KMS-11 (cell line): ENCODE measurements at regions not wholly inside any gene's neighbourhood (a gene's known extent, or its start where the extent isn't known, plus 50 kb on each side); places are given as distances from the start of the nearest gene placed in this dataset.

Experiments
- H2AFZ ChIP-seq: fragments of 200-600 bp; sonication (generic); 2 replicates; pipeline ENCODE4 v1.6.1; 2016; ENCODE audit warnings: antibody characterized with exemption, mixed run types, low read depth
- H3K27ac ChIP-seq: fragments of 200-600 bp; sonication (generic); 2 replicates; pipeline ENCODE4 v1.6.1; 2016; ENCODE audit warnings: mild to moderate bottlenecking, mixed run types
- H3K27me3 ChIP-seq: fragments of 200-600 bp; sonication (generic); 2 replicates; pipeline ENCODE4 v1.6.1; 2017; ENCODE audit warnings: mild to moderate bottlenecking, low read depth, mixed run types, moderate library complexity; ENCODE audit not compliant: insufficient read depth
- H3K36me3 ChIP-seq: fragments of 200-600 bp; sonication (generic); 2 replicates; pipeline ENCODE4 v1.6.1; 2017; ENCODE audit warnings: mild to moderate bottlenecking, mixed run types; ENCODE audit not compliant: insufficient read depth
- H3K4me1 ChIP-seq: fragments of 200-600 bp; sonication (generic); 2 replicates; pipeline ENCODE4 v1.6.1; 2016; ENCODE audit warnings: mild to moderate bottlenecking, low read depth, mixed run types; ENCODE audit not compliant: poor library complexity, severe bottlenecking
- H3K4me2 ChIP-seq: fragments of 200-600 bp; sonication (generic); 2 replicates; pipeline ENCODE4 v1.7.0; 2016; ENCODE audit warnings: mild to moderate bottlenecking, mixed run types
- H3K4me3 ChIP-seq: fragments of 200-600 bp; sonication (generic); IDR thresholded peaks from 2 replicates; pipeline ENCODE4 v1.6.1; 2017; ENCODE audit warnings: low read depth, low read length, mixed read lengths; ENCODE audit not compliant: insufficient read depth
- H3K79me2 ChIP-seq: fragments of 200-600 bp; sonication (generic); 2 replicates; pipeline ENCODE4 v1.6.1; 2016; ENCODE audit warnings: low read depth, mixed run types; ENCODE audit not compliant: insufficient read depth
- H3K9ac ChIP-seq: fragments of 200-600 bp; sonication (generic); 2 replicates; pipeline ENCODE4 v1.6.1; 2016; ENCODE audit warnings: mild to moderate bottlenecking, mixed run types
- H4K20me1 ChIP-seq: fragments of 200-600 bp; sonication (generic); 2 replicates; pipeline ENCODE4 v1.6.1; 2016; ENCODE audit warnings: mild to moderate bottlenecking, mixed run types; ENCODE audit not compliant: insufficient read depth
- CTCF ChIP-seq: fragments of 200-600 bp; sonication (generic); conservative IDR thresholded peaks from 2 replicates; pipeline ENCODE4 v1.6.1; 2017; ENCODE audit warnings: low read depth, mild to moderate bottlenecking, antibody characterized with exemption, low read length, moderate library complexity, mixed read lengths

GRCh38 chr11:114784891-114785290, 106.6 kb downstream of the NXPE2 start:
- Histone ChIP-seq H3K36me3 (no peaks in the 10 kb centered on the region), H2AFZ (no peak overlapping the region), H3K4me1 (no peaks in the 10 kb centered on the region), H3K9ac (no peak overlapping the region), H4K20me1 (no peaks in the 10 kb centered on the region), H3K4me3 (no peak overlapping the region), H3K4me2 (no peak overlapping the region), H3K27me3 (no peaks in the 10 kb centered on the region), H3K79me2 (no peaks in the 10 kb centered on the region), H3K27ac (no peak overlapping the region)
- no peak for TF ChIP-seq CTCF

GRCh38 chr11:114785820-114786219, 107.5 kb downstream of the NXPE2 start:
- Histone ChIP-seq H3K4me2 (no peak overlapping the region), H4K20me1 (no peaks in the 10 kb centered on the region), H3K27me3 (no peaks in the 10 kb centered on the region), H3K27ac (no peak overlapping the region), H3K4me3 (no peak overlapping the region), H2AFZ (no peak overlapping the region), H3K4me1 (no peaks in the 10 kb centered on the region), H3K79me2 (no peaks in the 10 kb centered on the region), H3K9ac (no peak overlapping the region), H3K36me3 (no peaks in the 10 kb centered on the region)
- TF ChIP-seq CTCF, result no peak

GRCh38 chr11:114787126-114787525, 108.8 kb downstream of the NXPE2 start:
- Histone ChIP-seq H3K4me1 (no peaks in the 10 kb centered on the region), H3K4me3 (no peak overlapping the region), H3K27ac (no peak overlapping the region), H3K36me3 (no peaks in the 10 kb centered on the region), H3K9ac (no peak overlapping the region), H2AFZ (no peak overlapping the region), H3K79me2 (no peaks in the 10 kb centered on the region), H3K27me3 (no peaks in the 10 kb centered on the region), H3K4me2 (no peak overlapping the region), H4K20me1 (no peaks in the 10 kb centered on the region)
- TF ChIP-seq CTCF, result no peak

- Histone ChIP-seq H3K4me1 (no peaks in the 10 kb centered on the region), H3K79me2 (no peaks in the 10 kb centered on the region), H2AFZ (no peak overlapping the region), H3K4me3 (no peak overlapping the region), H3K9ac (no peak overlapping the region), H4K20me1 (no peaks in the 10 kb centered on the region), H3K27me3 (no peaks in the 10 kb centered on the region), H3K36me3 (no peaks in the 10 kb centered on the region), H3K27ac (no peak overlapping the region), H3K4me2 (no peak overlapping the region)
- no peak for TF ChIP-seq CTCF
These were observed 112.6 kb downstream of the NXPE2 start for GRCh38 chr11:114790910-114791309.
